NCI-H82 (cell line): ENCODE measurements at regions not wholly inside any gene's neighbourhood (a gene's known extent, or its start where the extent isn't known, plus 50 kb on each side); places are given as distances from the start of the nearest gene placed in this dataset.

ENCODE experiments used
- DNase-seq: peaks from one replicate; lab custom pipeline; 2025; lab: John Stamatoyannopoulos, UW

- DNase-seq: no peak
Observed at GRCh38 chr13:107252428-107252827, 684.5 kb upstream of the ARGLU1 start.

- no peak for DNase-seq
Observed at GRCh38 chr13:107252021-107252420, 684.1 kb upstream of the ARGLU1 start.

- DNase-seq: no peak
Observed at GRCh38 chr13:107251341-107251740, 683.4 kb upstream of the ARGLU1 start.

GRCh38 chr13:107250628-107251027, 682.7 kb upstream of the ARGLU1 start:
- no peak for DNase-seq

GRCh38 chr13:107244241-107244640, 676.3 kb upstream of the ARGLU1 start:
- no peak for DNase-seq

- no peak for DNase-seq
Observed at GRCh38 chr13:107242138-107242537, 674.2 kb upstream of the ARGLU1 start.

GRCh38 chr13:107241381-107241780, 673.4 kb upstream of the ARGLU1 start:
- DNase-seq: peak; percentile 36

- DNase-seq: peak; percentile 23
Observed at GRCh38 chr13:107239213-107239612, 671.3 kb upstream of the ARGLU1 start.

GRCh38 chr13:107238262-107238981, 670.5 kb upstream of the ARGLU1 start:
- peak; percentile 14 for DNase-seq

- no peak for DNase-seq
Observed at GRCh38 chr13:107234319-107235073, 666.6 kb upstream of the ARGLU1 start.

- DNase-seq: no peak
Observed at GRCh38 chr13:107233541-107233940, 665.6 kb upstream of the ARGLU1 start.

- no peak for DNase-seq
Observed at GRCh38 chr13:107231944-107232343, 664.0 kb upstream of the ARGLU1 start.

- DNase-seq: no peak
Observed at GRCh38 chr13:107223867-107224266, 655.9 kb upstream of the ARGLU1 start.

GRCh38 chr13:107222597-107222996, 654.7 kb upstream of the ARGLU1 start:
- DNase-seq: no peak

- no peak for DNase-seq
Observed at GRCh38 chr13:107220245-107220644, 652.3 kb upstream of the ARGLU1 start.

GRCh38 chr13:107217251-107217650, 649.3 kb upstream of the ARGLU1 start:
- no peak for DNase-seq

- peak; percentile 33 for DNase-seq
Observed at GRCh38 chr13:107216046-107216755, 648.3 kb upstream of the ARGLU1 start.

- DNase-seq: peak; percentile 92
Observed at GRCh38 chr13:107211073-107211472, 643.1 kb upstream of the ARGLU1 start.

- no peak for DNase-seq
Observed at GRCh38 chr13:107210723-107211030, 642.7 kb upstream of the ARGLU1 start.

- DNase-seq: no peak
Observed at GRCh38 chr13:107209824-107210722, 642.1 kb upstream of the ARGLU1 start.

GRCh38 chr13:107208889-107209288, 641.0 kb upstream of the ARGLU1 start:
- DNase-seq: no peak
